K562 (cell line): ENCODE measurements at regions not wholly inside any gene's neighbourhood (a gene's known extent, or its start where the extent isn't known, plus 50 kb on each side); places are given as distances from the start of the nearest gene placed in this dataset.

Source experiments
- ATF1 ChIP-seq, 2 experiments: fragments of 450-650 bp in 1 of 2; IDR thresholded peaks; 2 replicates each; pipeline ENCODE4 v1.6.1; 2016; ENCODE audit warnings: missing compliant biosample characterization in 1 of 2, missing genetic modification characterization in 1 of 2
- EZH2 ChIP-seq: IDR thresholded peaks from 2 replicates; pipeline ENCODE4 v1.6.1; 2012; ENCODE audit warnings: low read depth, mild to moderate bottlenecking, inconsistent platforms, low read length, borderline replicate concordance
- FOXA3 ChIP-seq, 2 experiments: fragments of 450-650 bp in 1 of 2; sonication (generic) in 1 of 2; formaldehyde crosslinking; IDR thresholded peaks in 1 of 2; conservative IDR thresholded peaks in 1 of 2; 2 replicates each; pipeline versions ENCODE4 v1.4.0 to v1.8.0; 2020 to 2022; ENCODE audit warnings: mild to moderate bottlenecking in 2 of 2, missing genetic modification reagents in 1 of 2
- LARP7 ChIP-seq: fragments of 450-650 bp; IDR thresholded peaks from 2 replicates; pipeline ENCODE4 v1.6.1; 2016
- MTA3 ChIP-seq: fragments of 450-650 bp; formaldehyde crosslinking; IDR thresholded peaks from 2 replicates; pipeline ENCODE4 v1.6.1; 2017; ENCODE audit warnings: mild to moderate bottlenecking, borderline replicate concordance
- NR1H2 ChIP-seq: sonication (generic); formaldehyde crosslinking; IDR thresholded peaks from 2 replicates; pipeline ENCODE4 v1.4.0; 2020; ENCODE audit warnings: mild to moderate bottlenecking, missing genetic modification reagents
- POLR2A ChIP-seq: fragments of 450-650 bp; conservative IDR thresholded peaks from 2 replicates; pipeline ENCODE4 v1.6.1; 2016
- POLR2AphosphoS2 ChIP-seq: IDR thresholded peaks from 2 replicates; pipeline ENCODE4 v1.6.1; 2012; ENCODE audit warnings: low read length, improper control_type of control experiment
- SIN3A ChIP-seq, 2 experiments: fragments of 150-350 bp in 1 of 2; IDR thresholded peaks; 2 replicates each; pipeline ENCODE4 v1.6.1; 2011 to 2016; ENCODE audit warnings: borderline replicate concordance in 2 of 2, low read depth in 2 of 2, low read length in 2 of 2, mild to moderate bottlenecking in 2 of 2, moderate library complexity in 2 of 2; ENCODE audit not compliant: control insufficient read depth in 1 of 2
- TCF7 ChIP-seq: sonication (generic); IDR thresholded peaks from 2 replicates; pipeline ENCODE4 v1.6.1; 2016; ENCODE audit warnings: antibody characterized with exemption, borderline replicate concordance
- ZNF263 ChIP-seq: sonication (generic); formaldehyde crosslinking; IDR thresholded peaks from 2 replicates; pipeline ENCODE4 v1.8.0; 2022; ENCODE audit warnings: mild to moderate bottlenecking, missing genetic modification reagents, borderline replicate concordance
- TF ChIP-seq, protein P1 (sequence below), 3 experiments: IDR thresholded peaks in 2 of 3; conservative IDR thresholded peaks in 1 of 3; 2 replicates each; pipeline ENCODE4 v1.5.1; 2011 to 2012; ENCODE audit warnings: low read length in 3 of 3, mild to moderate bottlenecking in 3 of 3, control low read depth in 2 of 3, improper control_type of control experiment in 1 of 3, inconsistent platforms in 1 of 3, low read depth in 1 of 3, mixed read lengths in 1 of 3, moderate library complexity in 1 of 3; ENCODE audit not compliant: insufficient read depth in 2 of 3
- TF ChIP-seq, protein P2 (sequence below): sonication (generic); formaldehyde crosslinking; IDR thresholded peaks from 2 replicates; pipeline ENCODE4 v1.9.0; 2022; ENCODE audit warnings: mild to moderate bottlenecking, missing genetic modification reagents
- TF ChIP-seq, protein P3 (sequence below): sonication (generic); formaldehyde crosslinking; IDR thresholded peaks from 2 replicates; pipeline ENCODE4 v1.8.1; 2023; ENCODE audit warnings: mild to moderate bottlenecking, missing genetic modification reagents, moderate library complexity

DNA sequence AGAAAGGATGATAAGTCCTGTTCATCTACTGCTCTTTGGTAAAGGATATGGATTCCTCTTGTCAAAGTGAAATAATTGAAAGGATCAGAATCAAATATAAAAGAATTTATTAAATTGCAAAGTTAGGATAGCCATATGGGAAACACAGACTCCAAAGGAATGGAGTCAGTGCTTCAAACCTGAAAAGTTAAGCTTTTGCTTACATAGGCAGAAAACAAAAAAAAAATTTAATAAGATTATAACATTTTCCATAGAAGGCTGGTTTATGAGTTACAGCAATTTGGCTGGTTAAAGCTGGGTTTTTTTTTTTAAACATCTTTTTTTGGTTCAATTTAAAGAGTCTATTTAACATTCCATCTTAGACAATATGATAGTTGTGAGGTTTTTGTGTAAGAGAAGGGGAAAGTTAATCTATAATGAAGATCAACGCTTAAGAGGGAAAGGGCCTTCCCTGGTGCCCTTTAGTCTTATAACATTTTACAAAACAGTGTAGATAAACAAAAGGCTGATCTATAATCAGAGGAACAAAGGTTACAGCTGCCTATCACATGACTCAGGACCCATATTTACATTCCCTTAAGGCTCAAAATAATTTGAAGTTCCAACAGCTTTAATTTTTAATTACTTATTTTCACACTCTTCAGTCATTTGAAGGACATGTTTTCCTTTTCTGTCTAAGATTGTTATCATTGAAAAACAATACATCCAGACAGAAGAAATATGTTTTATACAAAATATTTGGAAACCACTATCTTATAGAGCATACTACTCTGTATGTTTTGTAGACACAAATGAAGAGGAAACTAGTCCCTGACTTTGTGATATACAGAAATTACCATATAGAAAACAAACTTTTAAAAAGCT is 234.3 kb upstream of the MBL2 start:
- TF ChIP-seq ZNF263 (CRISPR knock-in tag) (no peak), POLR2AphosphoS2 (no peak), MTA3 (no peak), ATF1 (CRISPR knock-in tag; IDR thresholded peaks at IDR 0.05) (no peak), ATF1 (tag; IDR thresholded peaks at IDR 0.05) (no peak), SIN3A (IDR thresholded peaks at IDR 0.05; ENCODE audit: borderline replicate concordance in 2 of 2, control insufficient read depth in 1 of 2, low read depth in 2 of 2, low read length in 2 of 2) (no peak), EZH2 (no peak), POLR2A (no peak), NR1H2 (CRISPR knock-in tag) (no peak), FOXA3 (CRISPR knock-in tag; conservative IDR thresholded peaks at IDR 0.05 in 1 of 2, IDR thresholded peaks at IDR 0.05 in 1 of 2) (no peak), TCF7 (no peak), LARP7 (no peak)
- TF ChIP-seq, protein P1, sequence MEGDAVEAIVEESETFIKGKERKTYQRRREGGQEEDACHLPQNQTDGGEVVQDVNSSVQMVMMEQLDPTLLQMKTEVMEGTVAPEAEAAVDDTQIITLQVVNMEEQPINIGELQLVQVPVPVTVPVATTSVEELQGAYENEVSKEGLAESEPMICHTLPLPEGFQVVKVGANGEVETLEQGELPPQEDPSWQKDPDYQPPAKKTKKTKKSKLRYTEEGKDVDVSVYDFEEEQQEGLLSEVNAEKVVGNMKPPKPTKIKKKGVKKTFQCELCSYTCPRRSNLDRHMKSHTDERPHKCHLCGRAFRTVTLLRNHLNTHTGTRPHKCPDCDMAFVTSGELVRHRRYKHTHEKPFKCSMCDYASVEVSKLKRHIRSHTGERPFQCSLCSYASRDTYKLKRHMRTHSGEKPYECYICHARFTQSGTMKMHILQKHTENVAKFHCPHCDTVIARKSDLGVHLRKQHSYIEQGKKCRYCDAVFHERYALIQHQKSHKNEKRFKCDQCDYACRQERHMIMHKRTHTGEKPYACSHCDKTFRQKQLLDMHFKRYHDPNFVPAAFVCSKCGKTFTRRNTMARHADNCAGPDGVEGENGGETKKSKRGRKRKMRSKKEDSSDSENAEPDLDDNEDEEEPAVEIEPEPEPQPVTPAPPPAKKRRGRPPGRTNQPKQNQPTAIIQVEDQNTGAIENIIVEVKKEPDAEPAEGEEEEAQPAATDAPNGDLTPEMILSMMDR (IDR thresholded peaks at IDR 0.05 in 2 of 3, conservative IDR thresholded peaks at IDR 0.05 in 1 of 3; ENCODE audit: insufficient read depth in 2 of 3, low read depth in 1 of 3, low read length in 3 of 3) = no peak
- TF ChIP-seq, protein P2, sequence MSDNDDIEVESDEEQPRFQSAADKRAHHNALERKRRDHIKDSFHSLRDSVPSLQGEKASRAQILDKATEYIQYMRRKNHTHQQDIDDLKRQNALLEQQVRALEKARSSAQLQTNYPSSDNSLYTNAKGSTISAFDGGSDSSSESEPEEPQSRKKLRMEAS (CRISPR knock-in tag) = no peak
- TF ChIP-seq, protein P3, sequence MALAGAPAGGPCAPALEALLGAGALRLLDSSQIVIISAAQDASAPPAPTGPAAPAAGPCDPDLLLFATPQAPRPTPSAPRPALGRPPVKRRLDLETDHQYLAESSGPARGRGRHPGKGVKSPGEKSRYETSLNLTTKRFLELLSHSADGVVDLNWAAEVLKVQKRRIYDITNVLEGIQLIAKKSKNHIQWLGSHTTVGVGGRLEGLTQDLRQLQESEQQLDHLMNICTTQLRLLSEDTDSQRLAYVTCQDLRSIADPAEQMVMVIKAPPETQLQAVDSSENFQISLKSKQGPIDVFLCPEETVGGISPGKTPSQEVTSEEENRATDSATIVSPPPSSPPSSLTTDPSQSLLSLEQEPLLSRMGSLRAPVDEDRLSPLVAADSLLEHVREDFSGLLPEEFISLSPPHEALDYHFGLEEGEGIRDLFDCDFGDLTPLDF (CRISPR knock-in tag) = no peak
